Stimulated activated CD4-positive, alpha-beta T cell treated with anti-CD3 and anti-CD28 coated beads, Interleukin-12 subunit alpha, Interleukin-12 subunit beta, amount 100 ng/mL, for 48 hours (primary cell): ENCODE measurements at regions not wholly inside any gene's neighbourhood (a gene's known extent, or its start where the extent isn't known, plus 50 kb on each side); places are given as distances from the start of the nearest gene placed in this dataset.
"Not testable (repeated sequence)": the region's sequence is repeated elsewhere in the genome, so short reads cannot be mapped to it uniquely, and the experiment has no call there.

Experiments
- DNase-seq, 3 donors: peaks; one replicate each; pipeline ENCODE4 v3.0.0-alpha.2; 2020; ENCODE audit warnings: low read depth in 2 of 3, low spot score in 1 of 3

DNA sequence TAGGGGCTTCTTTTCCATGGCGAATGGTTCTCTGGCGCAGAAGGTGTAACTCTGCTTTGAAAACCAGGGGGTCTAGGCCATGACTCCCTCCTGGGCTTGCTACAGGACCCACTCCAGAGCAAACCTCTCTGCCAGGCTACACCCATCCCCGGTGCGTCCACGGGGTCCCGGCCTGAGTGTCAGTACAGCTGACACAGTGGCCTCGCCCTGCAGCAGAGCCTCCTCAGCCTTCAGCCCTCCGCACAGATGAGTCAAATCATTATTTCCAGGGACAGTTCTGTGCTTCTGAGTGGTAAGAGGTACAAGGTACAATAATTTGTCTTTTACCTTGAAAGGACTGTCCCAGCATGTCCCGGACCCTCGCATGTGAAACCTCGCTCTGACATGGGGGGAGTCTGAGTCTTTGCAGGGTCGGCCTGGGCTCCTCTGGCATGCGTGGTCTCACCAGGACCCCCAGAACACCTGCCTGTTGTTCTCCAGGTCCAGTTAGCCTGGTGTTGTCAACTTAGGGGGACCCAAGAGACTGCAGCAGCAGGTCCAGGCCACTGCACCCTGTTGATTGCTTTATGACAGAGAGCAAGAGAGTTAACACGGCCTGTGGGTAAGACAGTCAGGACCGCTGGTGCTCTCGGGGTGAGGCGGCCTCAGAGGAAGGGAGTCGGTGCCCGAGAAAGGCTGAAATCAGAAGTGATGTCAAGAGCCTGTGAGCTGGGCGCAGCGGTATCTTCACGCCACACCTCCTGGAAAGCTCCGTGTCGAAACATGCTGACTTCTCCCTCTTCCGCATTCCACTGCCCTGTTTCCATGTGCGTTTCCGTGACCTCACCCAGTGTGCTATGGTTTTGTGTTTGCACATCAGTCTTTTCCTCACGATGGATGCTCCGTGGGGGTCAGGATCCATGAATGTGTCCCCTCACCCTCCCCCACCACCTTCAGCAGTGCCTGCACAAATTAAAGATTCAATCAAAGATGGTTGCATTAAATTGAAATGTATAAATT, 340.1 kb downstream of the EIPR1 start:
- no peak for DNase-seq

GRCh38 chr2:3036432-3037125, 341.0 kb downstream of the EIPR1 start:
- DNase-seq, result no peak

GRCh38 chr2:3035385-3036050, 342.1 kb downstream of the EIPR1 start:
- DNase-seq, result no peak

DNA sequence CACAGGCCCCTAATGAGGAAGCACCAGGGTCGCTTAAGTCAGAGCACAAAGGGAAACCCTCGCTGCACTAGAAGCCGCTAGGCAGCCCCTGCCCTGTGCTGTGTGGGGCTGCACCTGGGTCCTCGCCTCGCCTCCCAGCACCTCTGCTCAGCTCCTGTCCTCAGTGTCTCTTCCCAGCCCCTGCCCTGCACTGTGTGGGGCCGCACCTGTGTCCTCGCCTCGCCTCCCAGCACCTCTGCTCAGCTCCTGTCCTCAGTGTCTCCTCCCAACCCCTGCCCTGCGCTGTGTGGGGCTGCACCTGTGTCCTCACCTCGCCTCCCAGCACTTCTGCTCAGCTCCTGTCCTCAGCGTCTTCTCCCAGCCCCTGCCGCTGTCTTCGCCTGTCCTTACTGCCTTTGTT, 342.8 kb downstream of the EIPR1 start:
- DNase-seq, result no peak

- DNase-seq, result no peak
Measured at GRCh38 chr2:3034396-3034795, 343.2 kb downstream of the EIPR1 start.

- no peak for DNase-seq
Measured at GRCh38 chr2:3033315-3033714, 344.3 kb downstream of the EIPR1 start.

DNA sequence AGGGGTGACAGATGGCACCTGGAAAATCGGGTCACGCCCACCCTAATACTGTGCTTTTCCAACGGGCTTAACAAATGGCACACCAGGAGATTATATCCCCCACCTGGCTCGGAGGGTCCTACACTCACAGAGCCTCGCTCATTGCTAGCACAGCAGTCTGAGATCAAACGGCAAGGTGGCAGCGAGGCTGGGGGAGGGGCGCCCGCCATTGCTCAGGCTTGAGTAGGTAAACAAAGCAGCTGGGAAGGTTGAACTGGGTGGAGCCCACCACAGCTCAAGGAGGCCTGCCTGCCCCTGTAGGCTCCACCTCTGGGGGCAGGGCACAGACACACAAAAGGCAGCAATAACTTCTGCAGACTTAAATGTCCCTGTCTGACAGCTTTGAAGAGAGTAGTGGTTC, 346.8 kb downstream of the EIPR1 start:
- DNase-seq, result not testable (repeated sequence)

DNA sequence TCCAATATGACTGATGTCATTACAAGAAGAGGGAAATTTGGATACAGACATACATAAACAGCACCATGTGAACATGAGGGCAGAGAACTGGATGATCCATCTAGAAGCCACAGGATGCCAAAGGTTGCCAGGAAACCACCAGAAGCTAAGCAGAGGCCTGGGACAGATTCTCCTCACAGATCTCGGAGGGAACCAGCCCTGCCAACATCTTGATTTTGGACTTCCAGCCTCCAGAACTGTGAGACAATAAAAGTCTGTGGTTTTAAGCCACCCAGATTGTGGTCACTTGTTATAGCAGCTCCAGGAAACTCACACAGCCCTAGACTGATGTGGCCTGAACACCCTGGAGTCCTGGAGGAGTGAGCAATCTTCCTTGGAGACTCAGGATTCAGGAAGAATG, 351.6 kb downstream of the EIPR1 start:
- DNase-seq, result no peak

GRCh38 chr2:3025261-3025660, 352.4 kb downstream of the EIPR1 start:
- DNase-seq, result no peak

GRCh38 chr2:3024401-3024935, 353.1 kb downstream of the EIPR1 start:
- no peak for DNase-seq

DNA sequence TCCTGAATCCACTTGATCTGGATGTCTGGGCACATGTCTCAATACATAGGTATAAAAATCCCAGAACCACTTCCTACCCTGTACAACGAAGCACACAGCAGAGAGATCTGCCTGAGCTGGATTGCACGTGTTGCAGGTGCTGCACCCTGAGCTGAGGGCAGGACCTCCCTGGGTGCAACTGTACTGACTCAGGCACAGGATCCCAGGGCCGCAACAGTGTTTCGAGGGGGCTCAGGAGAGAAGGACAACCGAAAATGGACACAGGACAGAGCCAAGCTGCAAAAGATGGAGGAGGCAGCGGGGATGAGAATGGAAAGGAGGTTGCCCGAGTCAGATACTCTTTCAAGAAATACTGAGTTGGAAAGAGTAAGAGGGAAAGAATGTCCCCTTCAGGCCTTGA, 354.1 kb downstream of the EIPR1 start:
- no peak for DNase-seq

GRCh38 chr2:3022841-3023372, 354.7 kb downstream of the EIPR1 start:
- DNase-seq, result no peak

DNA sequence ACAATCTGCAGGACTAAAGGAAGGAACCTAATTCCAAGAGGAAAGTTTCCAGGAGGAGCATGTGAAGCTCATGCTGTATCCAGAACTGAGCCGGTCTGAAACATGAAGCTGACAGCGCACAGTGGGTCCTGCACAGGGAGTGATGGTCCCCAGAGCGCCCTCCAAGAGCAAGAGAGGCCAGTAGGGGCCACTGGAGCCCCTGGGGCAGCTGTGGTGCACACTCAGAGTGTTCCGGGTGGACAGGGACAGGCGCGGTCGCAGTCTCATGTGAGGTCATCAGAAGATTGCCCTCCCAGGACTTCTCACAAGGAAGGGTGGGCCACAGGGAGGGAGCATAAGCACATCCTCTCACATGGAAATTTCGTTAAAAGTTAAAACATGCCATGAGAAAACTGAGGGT, 355.9 kb downstream of the EIPR1 start:
- DNase-seq, result no peak

DNA sequence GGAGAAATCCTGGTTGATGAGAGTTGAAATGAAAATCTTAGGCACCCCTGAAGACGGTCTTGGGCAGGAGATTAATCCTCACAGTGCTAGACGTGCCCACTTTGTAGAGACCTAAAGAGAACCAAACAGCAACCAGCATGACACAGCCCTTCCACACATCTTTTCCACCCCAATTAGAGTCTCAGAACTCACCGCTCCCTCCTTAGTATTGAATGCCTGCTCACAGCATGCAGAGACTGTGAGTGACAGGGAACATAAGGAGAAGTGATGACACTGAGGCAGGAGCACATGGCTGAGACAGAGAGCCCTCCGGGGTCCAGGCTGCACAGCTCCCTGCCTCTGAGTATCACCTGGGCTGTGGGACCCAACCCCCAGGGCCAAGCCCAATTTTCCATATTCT, 367.6 kb downstream of the EIPR1 start:
- DNase-seq, result no peak

GRCh38 chr2:3009483-3009882, 368.1 kb downstream of the EIPR1 start:
- no peak for DNase-seq

DNA sequence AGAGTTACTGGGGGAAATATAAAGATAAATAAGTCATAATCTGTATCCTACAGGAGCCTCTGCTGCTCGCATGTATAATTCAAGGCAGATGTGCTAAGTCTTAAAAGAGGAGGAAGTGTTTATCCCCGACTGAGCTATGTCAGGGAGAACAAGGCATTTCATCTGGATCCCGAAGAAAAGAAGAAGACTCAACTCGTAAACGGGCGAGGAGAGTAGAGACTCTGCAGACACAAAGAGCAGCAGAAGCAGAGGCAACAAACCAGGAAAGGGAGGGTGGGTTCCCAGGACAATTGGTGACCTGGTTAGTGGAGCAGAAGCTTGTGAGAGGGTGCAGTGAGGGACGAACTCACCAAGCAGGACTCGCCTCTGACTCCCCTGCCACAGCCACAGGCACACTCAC, 368.6 kb downstream of the EIPR1 start:
- DNase-seq, result no peak

- no peak for DNase-seq
Measured at GRCh38 chr2:3008561-3008960, 369.1 kb downstream of the EIPR1 start.

DNA sequence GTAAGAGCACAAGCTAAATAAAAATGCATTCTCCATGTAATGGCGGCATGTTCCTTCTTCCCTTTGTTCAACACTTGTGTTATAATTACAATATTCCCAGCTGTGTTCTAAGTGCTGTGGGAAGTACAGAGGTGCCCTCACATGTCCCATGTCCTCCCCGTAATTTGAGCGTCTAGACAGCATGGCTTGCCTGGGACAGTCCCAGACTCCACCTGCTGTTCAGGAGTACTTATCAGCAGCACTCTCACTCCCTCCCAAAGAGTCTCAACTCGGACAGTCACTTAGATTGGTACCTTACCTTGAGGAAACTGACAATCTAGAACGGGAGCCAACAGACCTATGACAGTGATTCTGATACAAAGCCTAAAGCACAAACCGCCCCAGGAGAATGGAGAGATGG, 370.5 kb downstream of the EIPR1 start:
- DNase-seq, result no peak

DNA sequence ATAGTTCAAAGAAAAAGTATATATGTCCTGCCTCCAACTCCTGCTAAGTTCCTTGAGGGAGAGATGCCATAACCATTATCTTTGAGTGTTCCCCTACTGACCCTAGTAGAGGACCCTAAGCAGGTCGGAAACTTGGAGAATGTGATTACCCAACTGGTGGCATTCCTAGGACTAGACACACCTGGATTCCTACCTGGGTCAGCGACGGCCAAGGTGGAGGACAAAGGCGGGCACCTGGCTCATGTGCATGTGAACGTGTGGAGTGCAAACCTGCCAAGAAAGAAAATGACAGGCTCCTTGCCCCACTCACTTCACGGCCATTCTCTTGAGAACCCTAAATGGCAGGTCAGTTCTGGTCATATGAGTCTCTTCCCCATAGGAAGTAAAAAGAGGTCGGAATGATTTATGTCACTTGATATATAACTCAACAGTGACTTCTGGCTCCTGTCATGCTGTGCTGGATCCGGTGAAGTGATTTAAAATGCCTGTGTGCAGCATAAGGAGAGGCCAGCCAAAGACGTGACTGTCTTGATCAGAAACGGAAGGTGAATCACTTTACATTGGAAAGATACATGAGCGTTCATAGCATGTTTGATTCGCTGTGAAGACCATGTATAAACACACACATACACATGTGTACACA, 371.6 kb downstream of the EIPR1 start:
- DNase-seq, result no peak

DNA sequence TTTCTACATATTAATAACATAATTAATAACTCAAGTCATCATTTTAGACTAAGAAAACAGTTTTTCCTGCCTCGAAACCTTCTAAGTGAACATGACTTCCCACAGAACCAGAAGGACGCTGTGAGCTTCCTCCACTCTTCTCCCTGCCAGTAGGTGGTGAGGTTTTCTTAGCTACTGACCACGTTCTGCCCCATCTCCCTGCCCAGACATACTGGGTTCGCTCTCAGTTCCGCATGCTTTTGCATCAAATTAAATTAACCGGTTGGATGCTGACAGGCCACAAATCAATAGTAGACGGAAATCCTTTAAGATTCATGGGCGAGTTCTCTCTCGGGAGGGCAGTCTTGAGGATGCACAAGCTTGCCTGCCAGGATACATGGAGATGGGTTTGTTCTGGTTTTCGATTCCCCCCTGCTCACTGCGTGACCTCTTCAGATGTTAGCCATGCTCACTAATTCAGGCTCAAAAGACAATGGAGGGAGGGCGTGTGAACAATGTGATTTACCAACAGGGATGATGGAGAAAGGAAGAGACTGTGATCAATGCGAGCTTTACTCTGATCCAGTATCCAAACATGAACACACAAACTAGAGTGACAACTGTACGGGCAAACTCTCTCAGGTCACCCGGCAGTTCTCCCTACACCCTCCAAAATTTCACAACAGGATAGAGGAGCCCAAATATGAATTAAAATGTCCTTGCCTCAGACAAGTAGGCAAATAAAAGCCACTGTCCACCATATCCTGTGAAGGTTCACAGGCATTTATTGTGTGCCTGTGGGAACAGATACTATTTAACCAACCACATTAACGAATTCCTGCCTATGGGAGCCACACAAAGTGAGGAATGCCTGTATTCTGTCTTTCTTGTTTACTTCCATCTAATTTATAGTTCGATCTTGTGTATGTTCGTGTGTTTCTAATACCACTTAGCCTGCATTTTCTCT, 375.7 kb downstream of the EIPR1 start:
- no peak for DNase-seq
